Endothelial cell of umbilical vein (primary cell): ENCODE measurements at regions not wholly inside any gene's neighbourhood (a gene's known extent, or its start where the extent isn't known, plus 50 kb on each side); places are given as distances from the start of the nearest gene placed in this dataset.

Source experiments
- BruUV-seq: library from RNA; stranded (reverse); fragments of 400-500 nt; replicated peaks from 2 replicates; lab custom pipeline; 2021; lab: Mats Ljungman, UMichigan
- CTCF ChIA-PET: fragments of 300-600, 350-600 bp; sonication (Branson Sonifier 250); formaldehyde crosslinking; loops from one replicate; lab custom pipeline; 2021; ENCODE audit warnings: antibody characterized with exemption, inconsistent platforms; lab: Charles Lee
- POLR2A ChIA-PET: fragments of 300-600, 350-600 bp; sonication (Branson Sonifier 250); formaldehyde crosslinking; loops from one replicate; lab custom pipeline; 2021; ENCODE audit warnings: antibody characterized with exemption, inconsistent platforms; lab: Charles Lee
- DNase-seq: peaks from one replicate; pipeline ENCODE4 v3.0.0-alpha.2; 2011; ENCODE audit warnings: low read depth, low spot score
- FAIRE-seq: peaks from 2 replicates; lab custom pipeline; 2011; peaks lifted over from hg19 to GRCh38; lab: Jason Lieb, UNC
- H2AFZ ChIP-seq: 2 replicates; pipeline ENCODE4 v1.6.0; 2012; ENCODE audit warnings: low read depth, low read length, control low read depth, inconsistent platforms
- H3K27ac ChIP-seq: 2 replicates; pipeline ENCODE4 v1.5.1; 2011; ENCODE audit warnings: low read depth, mild to moderate bottlenecking, control low read depth, low read length, moderate library complexity; ENCODE audit not compliant: insufficient read depth
- H3K27me3 ChIP-seq, 2 experiments: 2 replicates each; pipeline versions ENCODE4 v1.6.0 to v1.6.1; 2011; ENCODE audit warnings: low read length in 2 of 2, mixed read lengths in 1 of 2; ENCODE audit not compliant: control insufficient read depth in 2 of 2, insufficient read depth in 2 of 2
- H3K36me3 ChIP-seq, 2 experiments: 2 replicates in 1 of 2; 3 replicates in 1 of 2; pipeline ENCODE4 v1.5.1; 2011; ENCODE audit warnings: low read length in 2 of 2, mild to moderate bottlenecking in 1 of 2, moderate library complexity in 1 of 2; ENCODE audit not compliant: control insufficient read depth in 2 of 2, insufficient read depth in 2 of 2; ENCODE audit errors: extremely low read depth in 1 of 2
- H3K4me1 ChIP-seq: 3 replicates; pipeline ENCODE4 v1.5.1; 2011; ENCODE audit warnings: mild to moderate bottlenecking, low read length; ENCODE audit not compliant: control insufficient read depth, insufficient read depth; ENCODE audit errors: extremely low read depth
- H3K4me2 ChIP-seq: 2 replicates; pipeline ENCODE4 v1.6.1; 2011; ENCODE audit warnings: low read length, control low read depth, mixed read lengths; ENCODE audit not compliant: insufficient read depth
- H3K4me3 ChIP-seq, 3 experiments: fragments of 200-600 bp in 1 of 3; sonication (generic), shearing (Covaris generic) in 1 of 3; replicated peaks in 1 of 3; 2 replicates each; pipeline ENCODE4 v1.5.1; 2011 to 2016; ENCODE audit warnings: control low read depth in 3 of 3, low read length in 3 of 3, mild to moderate bottlenecking in 2 of 3, inconsistent platforms in 1 of 3, low read depth in 1 of 3, moderate library complexity in 1 of 3; ENCODE audit not compliant: insufficient read depth in 1 of 3
- H3K79me2 ChIP-seq: 2 replicates; pipeline ENCODE4 v1.6.0; 2012; ENCODE audit warnings: low read length, inconsistent platforms; ENCODE audit not compliant: control insufficient read depth, insufficient read depth
- H3K9ac ChIP-seq: replicated peaks from 2 replicates; pipeline ENCODE3; 2011; ENCODE audit warnings: low read length, control low read depth; ENCODE audit not compliant: insufficient read depth; ENCODE audit errors: extremely low read depth
- H3K9me1 ChIP-seq: replicated peaks from 3 replicates; pipeline ENCODE4 v1.6.0; 2011; ENCODE audit warnings: mild to moderate bottlenecking, low read length; ENCODE audit not compliant: control insufficient read depth, insufficient read depth; ENCODE audit errors: extremely low read depth
- H3K9me3 ChIP-seq: replicated peaks from 2 replicates; pipeline ENCODE4 v1.5.1; 2012; ENCODE audit warnings: low read length, inconsistent platforms; ENCODE audit not compliant: control insufficient read depth, insufficient read depth
- H4K20me1 ChIP-seq: replicated peaks from 2 replicates; pipeline ENCODE3; 2011; ENCODE audit warnings: mild to moderate bottlenecking, low read length; ENCODE audit not compliant: control insufficient read depth, insufficient read depth; ENCODE audit errors: extremely low read depth
- CTCF ChIP-seq, 2 donors: IDR thresholded peaks; 1 replicate in 1 of 2; 2 replicates in 1 of 2; pipeline ENCODE4 v1.5.1; 2011; ENCODE audit warnings: low read length in 2 of 2, mild to moderate bottlenecking in 2 of 2, moderate library complexity in 2 of 2, control low read depth in 1 of 2, inconsistent platforms in 1 of 2, low read depth in 1 of 2; ENCODE audit not compliant: insufficient read depth in 1 of 2; ENCODE audit errors: extremely low read depth in 1 of 2
- EZH2 ChIP-seq: IDR thresholded peaks from 2 replicates; pipeline ENCODE4 v1.6.1; 2012; ENCODE audit warnings: borderline replicate concordance, low read depth, mild to moderate bottlenecking, moderate library complexity, low read length, inconsistent platforms; ENCODE audit not compliant: severe bottlenecking
- FOS ChIP-seq: IDR thresholded peaks from 2 replicates; pipeline ENCODE4 v1.6.1; 2011; ENCODE audit warnings: mild to moderate bottlenecking, low read length, moderate library complexity, borderline replicate concordance; ENCODE audit not compliant: insufficient read depth
- GATA2 ChIP-seq: IDR thresholded peaks from 2 replicates; pipeline ENCODE4 v1.7.0; 2011; ENCODE audit warnings: low read depth, mild to moderate bottlenecking, moderate library complexity, mixed read lengths, low read length; ENCODE audit not compliant: insufficient read length, insufficient read depth
- JUN ChIP-seq: IDR thresholded peaks from 2 replicates; pipeline ENCODE4 v1.6.1; 2011; ENCODE audit warnings: borderline replicate concordance, low read depth; ENCODE audit not compliant: insufficient read length, insufficient read depth
- MAX ChIP-seq: IDR thresholded peaks from 2 replicates; pipeline ENCODE4 v1.6.1; 2011; ENCODE audit not compliant: insufficient read depth, insufficient read length
- MYC ChIP-seq: IDR thresholded peaks from one replicate; pipeline ENCODE4 v1.6.1; 2011; ENCODE audit warnings: mild to moderate bottlenecking, low read depth, low read length
- POLR2A ChIP-seq: IDR thresholded peaks from 2 replicates; pipeline ENCODE4 v1.6.1; 2012; ENCODE audit warnings: low read depth, mild to moderate bottlenecking, control low read depth, low read length
- POLR2AphosphoS5 ChIP-seq: IDR thresholded peaks from 2 replicates; pipeline ENCODE4 v1.6.1; 2012; ENCODE audit warnings: low read depth, mild to moderate bottlenecking, control low read depth, low read length, moderate library complexity; ENCODE audit not compliant: insufficient read depth
- dilution Hi-C: fragments of 300-500 bp; cut with MboI; formaldehyde crosslinking; loops from one replicate; pipeline ENCODE4 v1.15.0; 2019; ENCODE audit warnings: low sequenced_read_pairs; ENCODE audit not compliant: extremely low pct_ligation_motif_present
- intact Hi-C: fragments of 100-400 bp; cut with micrococcal nuclease; formaldehyde crosslinking; loops from one replicate; pipeline ENCODE4 v1.10.0; 2022

- no peak for DNase-seq
- H3K9me1 ChIP-seq = no peaks in the 10 kb centered on the region
- H3K4me2 ChIP-seq = no peak overlapping the region
- H3K9ac ChIP-seq = no peak overlapping the region
- H3K9me3 ChIP-seq = no peaks in the 10 kb centered on the region
- ChIA-PET CTCF (no interaction called here), POLR2A (no interaction called here)
- H4K20me1 ChIP-seq = no peaks in the 10 kb centered on the region
- no peak overlapping the region for H3K4me3 ChIP-seq
- no peaks in the 10 kb centered on the region for H3K36me3 ChIP-seq
- FAIRE-seq = no peak
- BruUV-seq = no TSS peak
- no peaks in the 10 kb centered on the region for H3K79me2 ChIP-seq
- H2AFZ ChIP-seq = no peak overlapping the region
- dilution Hi-C loops (no loop called here), intact Hi-C loops (no loop called here)
- no peak for TF ChIP-seq MAX
- TF ChIP-seq GATA2 = no peak
- TF ChIP-seq FOS = no peak
- no peak for TF ChIP-seq JUN
- TF ChIP-seq CTCF (IDR thresholded peaks at IDR 0.05; ENCODE audit: extremely low read depth in 1 of 2, insufficient read depth in 1 of 2, low read depth in 1 of 2, low read length in 2 of 2) = no peak
- TF ChIP-seq MYC = no peak
- TF ChIP-seq POLR2AphosphoS5 = no peak
- no peak for TF ChIP-seq POLR2A
- TF ChIP-seq EZH2 = no peak
- H3K4me1 ChIP-seq = peaks cover 15% of the 10 kb centered on the region
- no peaks in the 10 kb centered on the region for H3K27me3 ChIP-seq
- H3K27ac ChIP-seq = no peak overlapping the region
Observed at GRCh38 chrX:39739585-39739984, 358.2 kb downstream of the BCOR start.
